HuH-7 (cell line): ENCODE measurements at regions not wholly inside any gene's neighbourhood (a gene's known extent, or its start where the extent isn't known, plus 50 kb on each side); places are given as distances from the start of the nearest gene placed in this dataset.
"Not testable (repeated sequence)": the region's sequence is repeated elsewhere in the genome, so short reads cannot be mapped to it uniquely, and the experiment has no call there.

Experiments
- DNase-seq: peaks from one replicate; pipeline ENCODE4 v3.0.0; 2011; ENCODE audit warnings: low spot score

- DNase-seq, result no peak
Observed at GRCh38 chr11:104776501-104777170, 121.6 kb downstream of the CASP12 start.

GRCh38 chr11:104774578-104774977 lies 123.7 kb downstream of the CASP12 start:
- DNase-seq, result no peak

- no peak for DNase-seq
Observed at GRCh38 chr11:104772806-104773241, 125.4 kb downstream of the CASP12 start.

- DNase-seq, result no peak
Observed at GRCh38 chr11:104771763-104772162, 126.5 kb downstream of the CASP12 start.

GRCh38 chr11:104771046-104771445 lies 127.2 kb downstream of the CASP12 start:
- not testable (repeated sequence) for DNase-seq

- DNase-seq, result no peak
Observed at GRCh38 chr11:104765401-104766095, 132.7 kb downstream of the CASP12 start.

- no peak for DNase-seq
Observed at GRCh38 chr11:104764710-104765045, 133.6 kb downstream of the CASP12 start.

- DNase-seq, result no peak
Observed at GRCh38 chr11:104763930-104764709, 134.1 kb downstream of the CASP12 start.

GRCh38 chr11:104761511-104761910 lies 136.7 kb downstream of the CASP12 start:
- DNase-seq, result no peak

- no peak for DNase-seq
Observed at GRCh38 chr11:104759464-104759863, 138.8 kb downstream of the CASP12 start.

- no peak for DNase-seq
Observed at GRCh38 chr11:104738918-104739317, 159.3 kb downstream of the CASP12 start.

- no peak for DNase-seq
Observed at GRCh38 chr11:104738208-104738607, 160.1 kb downstream of the CASP12 start.

GRCh38 chr11:104736502-104736901 lies 161.8 kb downstream of the CASP12 start:
- DNase-seq, result no peak

GRCh38 chr11:104734998-104735397 lies 163.3 kb downstream of the CASP12 start:
- DNase-seq, result no peak

GRCh38 chr11:104731890-104732289 lies 166.4 kb downstream of the CASP12 start:
- peak; percentile 8 for DNase-seq

GRCh38 chr11:104728927-104729326 lies 169.3 kb downstream of the CASP12 start:
- no peak for DNase-seq

GRCh38 chr11:104727768-104728167 lies 170.5 kb downstream of the CASP12 start:
- DNase-seq, result no peak

GRCh38 chr11:104727095-104727494 lies 171.2 kb downstream of the CASP12 start:
- DNase-seq, result no peak

- no peak for DNase-seq
Observed at GRCh38 chr11:104725796-104726408, 172.4 kb downstream of the CASP12 start.

- DNase-seq, result no peak
Observed at GRCh38 chr11:104713401-104713800, 184.9 kb downstream of the CASP12 start.

- DNase-seq, result no peak
Observed at GRCh38 chr11:104705490-104706190, 192.6 kb downstream of the CASP12 start.

- DNase-seq, result no peak
Observed at GRCh38 chr11:104704888-104705287, 193.4 kb downstream of the CASP12 start.
